Lower lobe of right lung (tissue), 2 donors: ENCODE measurements at regions not wholly inside any gene's neighbourhood (a gene's known extent, or its start where the extent isn't known, plus 50 kb on each side); places are given as distances from the start of the nearest gene placed in this dataset.

Source experiments
- ATAC-seq, 2 donors: fragments of 200-7000 bp; cut with Tn5 transposase; one replicate each; pipeline ENCODE4 v1.9.1; 2020 to 2022; ENCODE audit warnings: mild to moderate bottlenecking in 2 of 2, moderate library complexity in 2 of 2
- DNase-seq: peaks from one replicate; pipeline ENCODE4 v3.0.0-alpha.2; 2020
- H3K27ac ChIP-seq: fragments of 200-600 bp; one replicate; pipeline ENCODE4 v1.8.0; 2022
- H3K27me3 ChIP-seq: fragments of 200-600 bp; one replicate; pipeline ENCODE4 v1.8.0; 2022; ENCODE audit warnings: low read depth
- H3K36me3 ChIP-seq: fragments of 200-600 bp; one replicate; pipeline ENCODE4 v1.8.0; 2022; ENCODE audit warnings: mild to moderate bottlenecking
- H3K4me1 ChIP-seq: fragments of 200-600 bp; one replicate; pipeline ENCODE4 v1.8.0; 2022
- H3K4me3 ChIP-seq: fragments of 200-600 bp; one replicate; pipeline ENCODE4 v1.8.0; 2022; ENCODE audit warnings: mild to moderate bottlenecking
- H3K9me3 ChIP-seq: fragments of 200-600 bp; one replicate; pipeline ENCODE4 v1.8.0; 2022
- CTCF ChIP-seq: fragments of 200-600 bp; IDR thresholded peaks from one replicate; pipeline ENCODE4 v1.8.0; 2022; ENCODE audit warnings: antibody characterized with exemption, mild to moderate bottlenecking
- intact Hi-C: fragments of 100-400 bp; cut with DNase I; formaldehyde crosslinking; loops from one replicate; pipeline ENCODE4 v1.11.0; 2022
- donor health status: DM: no; HTN: yes; CAD: no; lungs with severe emphysema.

- intact Hi-C loops, result no loop called here
- Histone ChIP-seq H3K4me1 (no peaks in the 10 kb centered on the region), H3K27ac (no peak overlapping the region), H3K4me3 (no peak overlapping the region), H3K27me3 (no peaks in the 10 kb centered on the region), H3K9me3 (no peaks in the 10 kb centered on the region), H3K36me3 (no peaks in the 10 kb centered on the region)
- ATAC-seq (no peak), DNase-seq (no peak)
- no peak for TF ChIP-seq CTCF
Observed at GRCh38 chr1:199305053-199305452, 666.2 kb downstream of the PTPRC start.

DNA sequence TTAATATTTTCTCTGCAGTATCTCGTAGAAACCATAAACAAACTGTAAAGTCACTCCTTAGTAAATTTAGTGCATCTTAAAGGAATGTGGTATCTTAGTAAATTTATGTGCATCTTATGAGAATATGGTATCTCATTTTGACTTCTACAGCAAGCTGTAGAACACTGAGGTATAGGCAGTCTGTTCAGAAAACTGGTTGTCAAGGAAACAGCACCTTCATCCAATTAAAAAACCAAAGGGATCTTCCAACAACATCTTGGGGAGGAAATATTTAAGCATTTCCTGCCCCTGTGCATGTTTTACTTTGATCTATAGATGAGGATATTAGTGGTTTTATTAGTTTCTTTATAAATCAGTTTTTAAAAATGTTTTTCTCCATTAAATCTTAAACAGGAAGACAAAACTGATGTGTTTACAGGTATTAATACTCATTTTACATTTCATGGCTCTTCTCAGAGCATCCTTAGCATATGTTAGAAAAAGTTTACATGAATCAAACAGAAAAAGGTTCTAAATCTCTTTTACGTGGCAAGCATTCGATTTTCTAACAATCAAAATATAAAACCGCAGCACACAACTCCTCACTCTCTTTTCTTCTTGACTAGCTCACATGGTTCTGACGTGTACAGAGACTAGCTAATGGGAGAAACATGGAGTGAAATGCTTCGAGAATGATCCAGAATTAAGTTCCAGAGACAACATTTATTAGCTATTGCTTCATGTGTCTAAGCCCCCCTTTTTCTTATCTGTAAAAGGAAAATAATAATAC lies 668.8 kb downstream of the PTPRC start:
- H3K9me3 ChIP-seq, result no peaks in the 10 kb centered on the region
- no peaks in the 10 kb centered on the region for H3K36me3 ChIP-seq
- H3K4me3 ChIP-seq, result no peak overlapping the region
- intact Hi-C loops, result no loop called here
- ATAC-seq (no peak), DNase-seq (no peak)
- TF ChIP-seq CTCF, result no peak
- no peak overlapping the region for H3K27ac ChIP-seq
- no peaks in the 10 kb centered on the region for H3K4me1 ChIP-seq
- H3K27me3 ChIP-seq, result no peaks in the 10 kb centered on the region

- no peak for ATAC-seq
- no peak for TF ChIP-seq CTCF
- H3K4me3 ChIP-seq, result no peak overlapping the region
- H3K36me3 ChIP-seq, result no peaks in the 10 kb centered on the region
- H3K27me3 ChIP-seq, result no peaks in the 10 kb centered on the region
- H3K9me3 ChIP-seq, result no peaks in the 10 kb centered on the region
- no peak for DNase-seq
- H3K27ac ChIP-seq, result no peak overlapping the region
- intact Hi-C loops, result no loop called here
- H3K4me1 ChIP-seq, result no peaks in the 10 kb centered on the region
Observed at GRCh38 chr1:199308349-199308846, 669.6 kb downstream of the PTPRC start.

DNA sequence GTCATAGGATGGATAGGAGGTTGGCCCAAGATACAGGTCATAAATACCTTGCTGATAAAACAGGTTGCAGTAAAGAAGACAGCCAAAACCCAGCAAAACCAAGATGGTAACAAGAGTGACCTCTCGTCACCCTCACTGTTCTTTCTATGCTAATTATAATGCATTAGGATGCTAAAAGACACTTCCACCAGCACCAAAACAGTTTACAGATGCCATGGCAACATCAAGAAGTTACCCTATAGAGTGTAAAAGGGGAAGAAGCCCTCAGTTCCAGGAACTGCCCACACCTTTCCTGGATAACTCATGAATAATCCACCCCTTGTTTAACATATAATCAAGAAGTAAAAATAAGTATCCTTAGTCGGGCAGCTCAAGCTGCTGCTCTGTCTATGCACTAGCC lies 671.9 kb downstream of the PTPRC start:
- DNase-seq (no peak), ATAC-seq (no peak)
- no peak overlapping the region for H3K27ac ChIP-seq
- no peaks in the 10 kb centered on the region for H3K9me3 ChIP-seq
- no peak overlapping the region for H3K4me3 ChIP-seq
- H3K36me3 ChIP-seq, result no peaks in the 10 kb centered on the region
- TF ChIP-seq CTCF, result no peak
- intact Hi-C loops, result no loop called here
- no peaks in the 10 kb centered on the region for H3K4me1 ChIP-seq
- H3K27me3 ChIP-seq, result no peaks in the 10 kb centered on the region

- no peak for TF ChIP-seq CTCF
- H3K27me3 ChIP-seq, result no peaks in the 10 kb centered on the region
Observed at GRCh38 chr1:199311478-199312262, 672.8 kb downstream of the PTPRC start.

More at GRCh38 chr1:199311478-199312262, 672.8 kb downstream of the PTPRC start:
- intact Hi-C loops, result no loop called here
- no peak for DNase-seq
- ATAC-seq, result no peak
- Histone ChIP-seq H3K4me1 (no peaks in the 10 kb centered on the region), H3K9me3 (no peaks in the 10 kb centered on the region), H3K4me3 (no peak overlapping the region), H3K27ac (no peak overlapping the region), H3K36me3 (no peaks in the 10 kb centered on the region)
